B cell (primary cell): ENCODE measurements at regions not wholly inside any gene's neighbourhood (a gene's known extent, or its start where the extent isn't known, plus 50 kb on each side); places are given as distances from the start of the nearest gene placed in this dataset.

Experiments used
- EZH2 ChIP-seq: IDR thresholded peaks from 2 replicates; pipeline ENCODE4 v1.6.1; 2012; ENCODE audit warnings: borderline replicate concordance, low read depth, mild to moderate bottlenecking, moderate library complexity, low read length; ENCODE audit not compliant: insufficient read depth, poor library complexity, severe bottlenecking
- TF ChIP-seq, protein P1 (sequence below): fragments of 200-600 bp; IDR thresholded peaks from one replicate; pipeline ENCODE4 v1.8.0; 2022; ENCODE audit warnings: antibody characterized with exemption, mild to moderate bottlenecking

- TF ChIP-seq, protein P1, sequence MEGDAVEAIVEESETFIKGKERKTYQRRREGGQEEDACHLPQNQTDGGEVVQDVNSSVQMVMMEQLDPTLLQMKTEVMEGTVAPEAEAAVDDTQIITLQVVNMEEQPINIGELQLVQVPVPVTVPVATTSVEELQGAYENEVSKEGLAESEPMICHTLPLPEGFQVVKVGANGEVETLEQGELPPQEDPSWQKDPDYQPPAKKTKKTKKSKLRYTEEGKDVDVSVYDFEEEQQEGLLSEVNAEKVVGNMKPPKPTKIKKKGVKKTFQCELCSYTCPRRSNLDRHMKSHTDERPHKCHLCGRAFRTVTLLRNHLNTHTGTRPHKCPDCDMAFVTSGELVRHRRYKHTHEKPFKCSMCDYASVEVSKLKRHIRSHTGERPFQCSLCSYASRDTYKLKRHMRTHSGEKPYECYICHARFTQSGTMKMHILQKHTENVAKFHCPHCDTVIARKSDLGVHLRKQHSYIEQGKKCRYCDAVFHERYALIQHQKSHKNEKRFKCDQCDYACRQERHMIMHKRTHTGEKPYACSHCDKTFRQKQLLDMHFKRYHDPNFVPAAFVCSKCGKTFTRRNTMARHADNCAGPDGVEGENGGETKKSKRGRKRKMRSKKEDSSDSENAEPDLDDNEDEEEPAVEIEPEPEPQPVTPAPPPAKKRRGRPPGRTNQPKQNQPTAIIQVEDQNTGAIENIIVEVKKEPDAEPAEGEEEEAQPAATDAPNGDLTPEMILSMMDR: no peak
- no peak for TF ChIP-seq EZH2
Measured at GRCh38 chr6:63475707-63476106, 96.6 kb upstream of the LOC128125822 start.
